Gastrocnemius medialis (tissue), 4 donors: ENCODE measurements at regions not wholly inside any gene's neighbourhood (a gene's known extent, or its start where the extent isn't known, plus 50 kb on each side); places are given as distances from the start of the nearest gene placed in this dataset.

ENCODE experiments used
- ATAC-seq, 2 donors: fragments of 150-250 bp; one replicate each; pipeline ENCODE4 v1.9.1; 2016
- DNase-seq, 2 donors: peaks; one replicate each; pipeline ENCODE4 v3.0.0-alpha.2; 2019
- H3K27ac ChIP-seq, 4 donors: fragments of 200-600 bp; sonication (generic); 1 replicate in 1 of 4; 2 replicates in 3 of 4; pipeline ENCODE4 v1.5.1; 2016 to 2018; ENCODE audit warnings: mild to moderate bottlenecking in 2 of 4, moderate library complexity in 1 of 4
- H3K27me3 ChIP-seq, 3 donors: fragments of 200-600 bp; sonication (generic) in 2 of 3; 1 replicate in 1 of 3; 2 replicates in 2 of 3; pipeline versions ENCODE4 v1.5.1 to v1.6.0; 2016 to 2019; ENCODE audit warnings: mild to moderate bottlenecking in 1 of 3, moderate library complexity in 1 of 3
- H3K36me3 ChIP-seq, 2 donors: fragments of 200-600 bp; sonication (generic) in 1 of 2; one replicate each; pipeline ENCODE4 v1.5.1; 2017 to 2018
- H3K4me1 ChIP-seq, 2 donors: fragments of 200-600 bp; sonication (generic) in 1 of 2; one replicate each; pipeline ENCODE4 v1.5.1; 2016 to 2017; ENCODE audit warnings: mild to moderate bottlenecking in 2 of 2
- H3K4me3 ChIP-seq, 4 donors: fragments of 200-600 bp; sonication (generic) in 3 of 4; 1 replicate in 1 of 4; 2 replicates in 3 of 4; pipeline ENCODE4 v1.5.1; 2016 to 2019; ENCODE audit warnings: mild to moderate bottlenecking in 2 of 4
- H3K9me3 ChIP-seq, 3 donors: fragments of 200-600 bp; sonication (generic) in 2 of 3; 1 replicate in 1 of 3; 2 replicates in 2 of 3; pipeline ENCODE4 v1.5.1; 2016 to 2019
- POLR2A ChIP-seq, 2 donors: fragments of 450-650 bp; IDR thresholded peaks; one replicate each; pipeline ENCODE4 v1.6.1; 2017; ENCODE audit warnings: antibody characterized with exemption in 2 of 2, mild to moderate bottlenecking in 2 of 2, moderate library complexity in 2 of 2
- in situ Hi-C, 4 donors: fragments of 200-750 bp; cut with MboI; loops; one replicate each; pipeline versions ENCODE4 v1.15.0 to v1.8.0; 2017; ENCODE audit warnings: low sequenced_read_pairs in 4 of 4
- intact Hi-C: fragments of 100-400 bp; cut with DNase I; formaldehyde crosslinking; loops from one replicate; pipeline ENCODE4 v1.15.1; 2023; ENCODE audit warnings: low total_unique reads
- TF ChIP-seq, protein P1 (sequence below), 5 experiments: fragments of 450-650 bp in 3 of 5; fragments of 200-600 bp in 2 of 5; sonication (generic) in 2 of 5; IDR thresholded peaks in 4 of 5; conservative IDR thresholded peaks in 1 of 5; 1 replicate in 4 of 5; 2 replicates in 1 of 5; pipeline ENCODE4 v1.5.1; 2016 to 2019; ENCODE audit warnings: antibody characterized with exemption in 5 of 5, mild to moderate bottlenecking in 3 of 5, moderate library complexity in 3 of 5

DNA sequence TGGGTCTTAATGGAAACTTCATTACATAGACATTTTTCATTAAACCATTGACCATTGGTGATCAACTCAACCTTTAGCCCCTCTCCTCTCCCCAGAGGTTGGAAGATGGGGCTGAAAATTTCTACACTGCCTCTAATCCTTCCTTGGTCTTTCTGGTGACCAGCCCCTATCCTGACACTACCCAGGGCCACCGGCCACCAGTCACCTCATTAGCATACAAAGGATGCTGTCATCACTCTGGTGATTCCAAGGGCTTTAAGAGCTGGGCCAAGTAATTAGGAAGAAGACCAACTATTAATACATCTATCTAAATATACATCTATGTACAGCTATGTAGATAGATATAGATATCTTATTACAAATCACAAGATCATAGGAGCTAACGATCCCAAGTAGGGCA is 111.2 kb upstream of the IRX6 start:
- in situ Hi-C loops: no loop called here
- ATAC-seq: no peak
- intact Hi-C loops: no loop called here

DNA sequence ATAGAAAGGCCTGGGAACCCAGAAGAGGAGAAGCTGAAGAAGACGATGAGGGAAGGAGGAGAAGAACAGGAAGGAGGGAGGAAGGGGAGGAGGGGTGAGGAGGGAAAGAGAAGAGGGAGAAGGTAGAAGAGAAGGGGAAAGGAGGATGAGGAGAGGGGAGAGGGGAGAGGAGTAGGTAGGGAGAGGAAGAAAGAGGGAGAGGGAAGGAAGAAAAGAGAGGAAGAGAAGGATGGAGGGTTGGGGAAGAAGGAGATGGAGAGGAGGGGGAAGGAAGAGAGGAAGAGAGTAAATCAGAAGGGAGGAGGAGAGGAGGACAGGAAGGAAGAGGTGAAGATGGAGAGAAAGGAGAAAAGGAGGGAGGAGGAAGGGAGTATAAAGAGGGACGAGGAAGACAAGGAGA is 109.6 kb upstream of the IRX6 start:
- H3K27ac ChIP-seq: no peak overlapping the region
- no peak for ATAC-seq
- TF ChIP-seq, protein P1, sequence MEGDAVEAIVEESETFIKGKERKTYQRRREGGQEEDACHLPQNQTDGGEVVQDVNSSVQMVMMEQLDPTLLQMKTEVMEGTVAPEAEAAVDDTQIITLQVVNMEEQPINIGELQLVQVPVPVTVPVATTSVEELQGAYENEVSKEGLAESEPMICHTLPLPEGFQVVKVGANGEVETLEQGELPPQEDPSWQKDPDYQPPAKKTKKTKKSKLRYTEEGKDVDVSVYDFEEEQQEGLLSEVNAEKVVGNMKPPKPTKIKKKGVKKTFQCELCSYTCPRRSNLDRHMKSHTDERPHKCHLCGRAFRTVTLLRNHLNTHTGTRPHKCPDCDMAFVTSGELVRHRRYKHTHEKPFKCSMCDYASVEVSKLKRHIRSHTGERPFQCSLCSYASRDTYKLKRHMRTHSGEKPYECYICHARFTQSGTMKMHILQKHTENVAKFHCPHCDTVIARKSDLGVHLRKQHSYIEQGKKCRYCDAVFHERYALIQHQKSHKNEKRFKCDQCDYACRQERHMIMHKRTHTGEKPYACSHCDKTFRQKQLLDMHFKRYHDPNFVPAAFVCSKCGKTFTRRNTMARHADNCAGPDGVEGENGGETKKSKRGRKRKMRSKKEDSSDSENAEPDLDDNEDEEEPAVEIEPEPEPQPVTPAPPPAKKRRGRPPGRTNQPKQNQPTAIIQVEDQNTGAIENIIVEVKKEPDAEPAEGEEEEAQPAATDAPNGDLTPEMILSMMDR (IDR thresholded peaks at IDR 0.05 in 4 of 5, conservative IDR thresholded peaks at IDR 0.05 in 1 of 5): no peak
- no peak for TF ChIP-seq POLR2A (IDR thresholded peaks at IDR 0.05)

More for the DNA sequence above, 111.2 kb upstream of the IRX6 start:
- H3K27me3 ChIP-seq: peaks cover 0 to 4% (median 0%) of the 10 kb centered on the region in 3 donors
- DNase-seq: no peak
- H3K4me1 ChIP-seq: no peaks in the 10 kb centered on the region
- H3K9me3 ChIP-seq: no peaks in the 10 kb centered on the region
- TF ChIP-seq POLR2A (IDR thresholded peaks at IDR 0.05): no peak
- TF ChIP-seq, protein P1 (IDR thresholded peaks at IDR 0.05 in 4 of 5, conservative IDR thresholded peaks at IDR 0.05 in 1 of 5): no peak
- no peak overlapping the region for H3K27ac ChIP-seq
- H3K36me3 ChIP-seq: no peaks in the 10 kb centered on the region
- no peak overlapping the region for H3K4me3 ChIP-seq

DNA sequence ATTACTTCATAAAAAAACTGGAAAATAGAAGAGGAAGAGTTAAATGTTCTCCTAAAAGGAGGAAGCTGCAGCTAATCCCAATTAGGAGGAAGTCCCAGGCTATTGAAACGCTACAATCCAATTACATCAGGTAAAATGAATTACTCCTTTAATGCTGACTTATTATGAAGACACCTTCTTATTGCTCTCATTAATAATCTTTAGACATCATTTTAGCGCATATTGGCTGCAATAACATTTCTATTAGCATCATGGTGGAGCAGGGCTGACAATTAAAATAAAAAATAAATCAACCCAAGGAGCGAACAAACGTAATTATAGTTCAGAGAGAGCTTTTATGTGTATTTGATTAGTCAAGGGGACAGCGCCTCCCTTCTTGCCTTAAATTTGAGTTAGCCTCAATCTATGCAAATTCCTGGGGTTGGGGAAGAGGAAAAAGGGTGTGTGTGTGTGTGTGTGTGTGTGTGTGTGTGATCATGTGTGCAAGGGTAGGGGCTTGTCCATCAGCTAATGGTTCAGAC is 109.0 kb upstream of the IRX6 start:
- Histone ChIP-seq H3K27me3 (no peaks in the 10 kb centered on the region), H3K27ac (no peak overlapping the region), H3K4me3 (no peak overlapping the region), H3K4me1 (no peaks in the 10 kb centered on the region), H3K9me3 (no peaks in the 10 kb centered on the region), H3K36me3 (no peaks in the 10 kb centered on the region)
- intact Hi-C loops (no loop called here), in situ Hi-C loops (no loop called here)
- no peak for DNase-seq
- ATAC-seq: no peak
- no peak for TF ChIP-seq POLR2A (IDR thresholded peaks at IDR 0.05)
- TF ChIP-seq, protein P1 (IDR thresholded peaks at IDR 0.05 in 4 of 5, conservative IDR thresholded peaks at IDR 0.05 in 1 of 5): no peak

More for the DNA sequence above, 109.6 kb upstream of the IRX6 start:
- no peaks in the 10 kb centered on the region for H3K27me3 ChIP-seq
- in situ Hi-C loops: no loop called here
- no peaks in the 10 kb centered on the region for H3K4me1 ChIP-seq
- H3K36me3 ChIP-seq: no peaks in the 10 kb centered on the region
- H3K9me3 ChIP-seq: no peaks in the 10 kb centered on the region
- intact Hi-C loops: no loop called here
- no peak for DNase-seq
- no peak overlapping the region for H3K4me3 ChIP-seq

DNA sequence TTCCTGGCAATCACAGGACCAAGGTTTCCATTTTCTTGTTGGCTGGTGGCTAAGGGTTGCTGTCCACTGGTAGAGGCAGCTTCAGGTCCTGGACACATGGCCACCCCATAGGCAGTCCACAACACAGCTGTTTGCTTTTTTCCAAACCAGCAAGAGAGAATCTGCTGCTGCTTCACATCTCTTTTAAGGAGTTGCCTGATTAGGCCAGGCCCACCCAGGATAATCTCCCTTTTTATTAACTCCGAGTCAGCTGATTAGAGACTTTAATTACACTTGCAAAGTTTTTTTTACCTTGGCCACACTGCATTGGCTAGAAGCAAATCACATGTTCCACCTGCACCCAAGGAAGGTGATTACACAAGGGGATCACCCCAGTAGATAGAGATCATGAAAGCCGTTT is 106.6 kb upstream of the IRX6 start:
- Histone ChIP-seq H3K4me1 (no peaks in the 10 kb centered on the region), H3K36me3 (no peaks in the 10 kb centered on the region), H3K4me3 (no peak overlapping the region), H3K27me3 (no peaks in the 10 kb centered on the region), H3K27ac (no peak overlapping the region), H3K9me3 (no peaks in the 10 kb centered on the region)
- in situ Hi-C loops (no loop called here), intact Hi-C loops (no loop called here)
- no peak for ATAC-seq
- no peak for TF ChIP-seq POLR2A (IDR thresholded peaks at IDR 0.05)
- TF ChIP-seq, protein P1 (IDR thresholded peaks at IDR 0.05 in 4 of 5, conservative IDR thresholded peaks at IDR 0.05 in 1 of 5): no peak
- DNase-seq: no peak

DNA sequence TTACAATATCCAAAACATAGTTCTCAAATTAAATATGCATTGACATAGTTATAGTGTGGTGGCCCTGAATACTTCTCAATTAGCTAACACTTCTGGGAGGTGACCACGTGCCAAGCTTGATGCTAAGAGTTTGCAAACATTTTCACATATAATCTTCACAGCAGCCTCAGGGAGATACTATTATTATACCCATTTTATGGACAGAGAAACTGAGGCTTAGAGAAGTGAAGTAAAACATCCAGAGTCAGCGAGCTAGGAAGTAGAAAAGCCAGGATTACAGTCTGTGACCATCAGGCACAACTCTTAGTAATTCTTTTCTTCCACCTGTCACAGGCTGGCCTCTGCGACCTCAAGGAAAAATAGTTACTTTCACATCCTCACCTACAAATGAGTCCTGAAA is 102.2 kb upstream of the IRX6 start:
- Histone ChIP-seq H3K9me3 (no peaks in the 10 kb centered on the region), H3K36me3 (no peaks in the 10 kb centered on the region), H3K4me1 (no peaks in the 10 kb centered on the region), H3K4me3 (no peak overlapping the region), H3K27ac (no peak overlapping the region), H3K27me3 (no peaks in the 10 kb centered on the region)
- DNase-seq (no peak), ATAC-seq (no peak)
- in situ Hi-C loops: loop anchor here in 1 of 4 donors (10.0 kb wide), 1 partner anchor 57 kb away; no protein-coding TSS in a partner anchor
- intact Hi-C loops: no loop called here
- TF ChIP-seq, protein P1 (IDR thresholded peaks at IDR 0.05 in 4 of 5, conservative IDR thresholded peaks at IDR 0.05 in 1 of 5): no peak
- no peak for TF ChIP-seq POLR2A (IDR thresholded peaks at IDR 0.05)
